ENCODE measurements at regions not wholly inside any gene's neighbourhood (a gene's known extent, or its start where the extent isn't known, plus 50 kb on each side); places are given as distances from the start of the nearest gene placed in this dataset.

GRCh38 chr4:24686866-24687692, 102.7 kb upstream of the DHX15 start:
- TF ChIP-seq CTCF (IDR thresholded peaks at IDR 0.05; ENCODE audit: borderline replicate concordance): peak; percentile 65
- Histone ChIP-seq H3K27me3 (ENCODE audit: low read depth) (no peaks in the 10 kb centered on the region), H3K9me3 (replicated peaks) (no peaks in the 10 kb centered on the region), H3K27ac (replicated peaks) (peak overlapping the region; percentile 35), H3K4me1 (no peaks in the 10 kb centered on the region), H3K4me3 (no peak overlapping the region), H3K36me3 (no peaks in the 10 kb centered on the region)
- peak; percentile 35 for DNase-seq
- intact Hi-C loops (cut with micrococcal nuclease): no loop called here

GRCh38 chr4:24688453-24688852, 104.1 kb upstream of the DHX15 start:
- Histone ChIP-seq H3K36me3 (no peaks in the 10 kb centered on the region), H3K4me1 (no peaks in the 10 kb centered on the region), H3K27me3 (ENCODE audit: low read depth) (no peaks in the 10 kb centered on the region), H3K4me3 (no peak overlapping the region), H3K9me3 (replicated peaks) (peaks cover 8% of the 10 kb centered on the region), H3K27ac (replicated peaks) (no peak overlapping the region)
- DNase-seq: no peak
- intact Hi-C loops (cut with micrococcal nuclease): no loop called here
- TF ChIP-seq CTCF (IDR thresholded peaks at IDR 0.05; ENCODE audit: borderline replicate concordance): no peak

- no peak for DNase-seq
- H3K36me3 ChIP-seq: no peaks in the 10 kb centered on the region
- H3K27me3 ChIP-seq (ENCODE audit: low read depth): no peaks in the 10 kb centered on the region
- H3K4me3 ChIP-seq: no peak overlapping the region
- intact Hi-C loops (cut with micrococcal nuclease): no loop called here
- H3K27ac ChIP-seq (replicated peaks): no peak overlapping the region
- no peaks in the 10 kb centered on the region for H3K4me1 ChIP-seq
- peaks cover 9% of the 10 kb centered on the region for H3K9me3 ChIP-seq (replicated peaks)
- no peak for TF ChIP-seq CTCF (IDR thresholded peaks at IDR 0.05; ENCODE audit: borderline replicate concordance)
These were observed 104.9 kb upstream of the DHX15 start for GRCh38 chr4:24689212-24689611.

- peak overlapping the region; percentile 17 for H3K27ac ChIP-seq (replicated peaks)
These were observed 104.9 kb upstream of the SOD3 start for GRCh38 chr4:24690436-24690835.

GRCh38 chr4:24693636-24694035, 101.7 kb upstream of the SOD3 start:
- no peaks in the 10 kb centered on the region for H3K27me3 ChIP-seq (ENCODE audit: low read depth)
- no peaks in the 10 kb centered on the region for H3K4me1 ChIP-seq
- no peak overlapping the region for H3K4me3 ChIP-seq
- TF ChIP-seq CTCF (IDR thresholded peaks at IDR 0.05; ENCODE audit: borderline replicate concordance): no peak
- intact Hi-C loops (cut with micrococcal nuclease): loop anchor here (10.0 kb wide), 1 partner anchor 199 kb away; no protein-coding TSS in a partner anchor
- DNase-seq: no peak
- peaks cover 9% of the 10 kb centered on the region for H3K9me3 ChIP-seq (replicated peaks)
- no peak overlapping the region for H3K27ac ChIP-seq (replicated peaks)
- H3K36me3 ChIP-seq: no peaks in the 10 kb centered on the region

More at GRCh38 chr4:24690436-24690835, 104.9 kb upstream of the SOD3 start:
- Histone ChIP-seq H3K27me3 (ENCODE audit: low read depth) (no peaks in the 10 kb centered on the region), H3K9me3 (replicated peaks) (peaks cover 9% of the 10 kb centered on the region), H3K4me1 (no peaks in the 10 kb centered on the region), H3K36me3 (no peaks in the 10 kb centered on the region), H3K4me3 (no peak overlapping the region)
- intact Hi-C loops (cut with micrococcal nuclease): loop anchor here (10.0 kb wide), 1 partner anchor 196 kb away; no protein-coding TSS in a partner anchor
- no peak for DNase-seq
- no peak for TF ChIP-seq CTCF (IDR thresholded peaks at IDR 0.05; ENCODE audit: borderline replicate concordance)
